ENCODE measurements at regions not wholly inside any gene's neighbourhood (a gene's known extent, or its start where the extent isn't known, plus 50 kb on each side); places are given as distances from the start of the nearest gene placed in this dataset.

DNA sequence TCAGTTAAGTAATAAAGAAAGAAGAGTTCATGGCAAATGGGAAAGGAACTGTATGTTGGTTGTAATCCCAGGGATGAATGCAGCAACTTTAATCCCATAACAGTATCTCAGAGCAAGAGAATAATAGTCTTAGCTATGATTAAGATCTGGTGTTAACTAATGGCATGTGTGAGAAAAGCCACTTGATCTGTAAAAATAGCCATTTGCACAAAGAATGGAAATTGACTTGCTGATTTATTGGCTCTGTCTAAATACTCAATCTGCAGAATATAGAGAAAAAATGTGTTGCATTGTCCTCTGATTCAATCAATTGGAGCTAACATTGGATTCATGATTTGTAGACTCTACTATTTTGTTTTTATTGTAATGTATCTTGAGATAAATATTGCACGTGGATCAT, 987.0 kb downstream of the NSUN3 start:
- TF ChIP-seq, protein P1, sequence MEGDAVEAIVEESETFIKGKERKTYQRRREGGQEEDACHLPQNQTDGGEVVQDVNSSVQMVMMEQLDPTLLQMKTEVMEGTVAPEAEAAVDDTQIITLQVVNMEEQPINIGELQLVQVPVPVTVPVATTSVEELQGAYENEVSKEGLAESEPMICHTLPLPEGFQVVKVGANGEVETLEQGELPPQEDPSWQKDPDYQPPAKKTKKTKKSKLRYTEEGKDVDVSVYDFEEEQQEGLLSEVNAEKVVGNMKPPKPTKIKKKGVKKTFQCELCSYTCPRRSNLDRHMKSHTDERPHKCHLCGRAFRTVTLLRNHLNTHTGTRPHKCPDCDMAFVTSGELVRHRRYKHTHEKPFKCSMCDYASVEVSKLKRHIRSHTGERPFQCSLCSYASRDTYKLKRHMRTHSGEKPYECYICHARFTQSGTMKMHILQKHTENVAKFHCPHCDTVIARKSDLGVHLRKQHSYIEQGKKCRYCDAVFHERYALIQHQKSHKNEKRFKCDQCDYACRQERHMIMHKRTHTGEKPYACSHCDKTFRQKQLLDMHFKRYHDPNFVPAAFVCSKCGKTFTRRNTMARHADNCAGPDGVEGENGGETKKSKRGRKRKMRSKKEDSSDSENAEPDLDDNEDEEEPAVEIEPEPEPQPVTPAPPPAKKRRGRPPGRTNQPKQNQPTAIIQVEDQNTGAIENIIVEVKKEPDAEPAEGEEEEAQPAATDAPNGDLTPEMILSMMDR (IDR thresholded peaks at IDR 0.05), result no peak
- Mint-ChIP-seq H3K9me3 (peaks cover 7% of the 10 kb centered on the region), H3K27ac (no peak overlapping the region), H3K27me3 (no peaks in the 10 kb centered on the region), H3K36me3 (ENCODE audit: low read depth) (no peaks in the 10 kb centered on the region), H3K4me3 (no peak overlapping the region), H3K4me1 (ENCODE audit: low read depth) (no peaks in the 10 kb centered on the region)
- POLR2A ChIA-PET, result no interaction called here
- Histone ChIP-seq H3K27me3 (ENCODE audit: control insufficient read depth in 1 of 2, insufficient read depth in 2 of 2, low read length in 2 of 2) (no peaks in the 10 kb centered on the region), H3K36me3 (ENCODE audit: insufficient read depth, low read length) (no peaks in the 10 kb centered on the region), H3K27ac (ENCODE audit: low read depth in 1 of 2, low read length in 2 of 2) (no peak overlapping the region), H3K4me3 (ENCODE audit: low read length) (no peak overlapping the region), H3K9me3 (ENCODE audit: control insufficient read depth in 1 of 2, insufficient read depth in 1 of 2, low read length in 2 of 2) (peaks cover 0 to 3% of the 10 kb centered on the region in 2 experiments), H3K4me1 (ENCODE audit: insufficient read depth, low read length) (no peaks in the 10 kb centered on the region)
- DNase-seq (no peak), ATAC-seq (ENCODE audit: poor library complexity) (no peak)
- intact Hi-C loops (cut with DNase I, micrococcal nuclease), result no loop called here
- CTCF ChIA-PET, result no interaction called here

DNA sequence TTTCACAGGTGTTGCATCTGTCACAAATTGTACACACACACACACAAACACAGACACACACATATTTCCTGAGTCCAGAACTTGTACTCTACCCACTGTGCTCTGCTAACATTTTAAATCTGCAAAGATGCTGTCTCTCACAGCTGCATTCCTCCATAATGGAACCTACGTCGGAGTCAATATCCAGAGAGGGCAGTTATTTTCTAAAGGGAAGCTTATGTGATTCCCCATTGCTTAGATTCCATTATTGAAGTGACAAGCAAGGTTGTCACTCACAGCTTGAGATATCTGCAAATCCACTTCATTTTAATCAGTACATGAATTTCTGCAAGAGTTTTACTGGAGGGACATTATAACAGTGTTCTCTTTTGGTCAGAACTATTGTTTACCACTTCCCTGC, 992.4 kb downstream of the NSUN3 start:
- H3K4me3 Mint-ChIP-seq, result no peak overlapping the region
- H3K27me3 Mint-ChIP-seq, result no peaks in the 10 kb centered on the region
- intact Hi-C loops (cut with DNase I, micrococcal nuclease), result no loop called here
- ATAC-seq (ENCODE audit: poor library complexity) (no peak), DNase-seq (no peak)
- Histone ChIP-seq H3K9me3 (ENCODE audit: control insufficient read depth in 1 of 2, insufficient read depth in 1 of 2, low read length in 2 of 2) (peaks cover 0 to 3% of the 10 kb centered on the region in 2 experiments), H3K27ac (ENCODE audit: low read depth in 1 of 2, low read length in 2 of 2) (no peak overlapping the region), H3K27me3 (ENCODE audit: control insufficient read depth in 1 of 2, insufficient read depth in 2 of 2, low read length in 2 of 2) (no peaks in the 10 kb centered on the region), H3K4me3 (ENCODE audit: low read length) (no peak overlapping the region), H3K4me1 (ENCODE audit: insufficient read depth, low read length) (no peaks in the 10 kb centered on the region), H3K36me3 (ENCODE audit: insufficient read depth, low read length) (no peaks in the 10 kb centered on the region)
- no peak overlapping the region for H3K27ac Mint-ChIP-seq
- no peaks in the 10 kb centered on the region for H3K36me3 Mint-ChIP-seq (ENCODE audit: low read depth)
- H3K9me3 Mint-ChIP-seq, result peaks cover 9% of the 10 kb centered on the region
- CTCF ChIA-PET, result no interaction called here
- TF ChIP-seq, protein P1 (IDR thresholded peaks at IDR 0.05), result no peak
- POLR2A ChIA-PET, result no interaction called here
- H3K4me1 Mint-ChIP-seq (ENCODE audit: low read depth), result no peaks in the 10 kb centered on the region

DNA sequence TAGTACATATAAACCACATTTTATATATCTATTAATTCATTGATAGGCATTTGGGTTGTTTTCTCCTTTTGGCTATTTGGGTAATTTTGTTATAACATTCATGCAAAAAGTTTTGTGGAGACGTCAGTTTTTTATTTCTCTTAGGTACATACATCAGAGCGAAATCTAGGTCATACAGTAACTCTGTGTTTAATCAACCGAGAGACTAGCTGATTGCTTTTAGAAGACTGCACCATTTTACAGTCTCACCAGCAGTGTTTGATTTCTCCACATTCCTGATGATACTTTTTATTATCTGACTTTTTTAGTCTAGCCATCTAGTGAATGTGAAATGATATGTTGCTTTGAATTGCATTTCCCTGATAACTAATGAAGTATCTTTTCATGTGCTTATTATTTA, 1019.3 kb downstream of the NSUN3 start:
- peaks cover under 1% of the 10 kb centered on the region for H3K9me3 Mint-ChIP-seq
- ATAC-seq (ENCODE audit: poor library complexity) (no peak), DNase-seq (no peak)
- H3K4me1 ChIP-seq (ENCODE audit: insufficient read depth, low read length), result no peaks in the 10 kb centered on the region
- no peak overlapping the region for H3K4me3 Mint-ChIP-seq
- no peaks in the 10 kb centered on the region for H3K27me3 Mint-ChIP-seq
- no peak overlapping the region for H3K27ac ChIP-seq (ENCODE audit: low read depth in 1 of 2, low read length in 2 of 2)
- H3K36me3 ChIP-seq (ENCODE audit: insufficient read depth, low read length), result no peaks in the 10 kb centered on the region
- POLR2A ChIA-PET, result no interaction called here
- H3K4me3 ChIP-seq (ENCODE audit: low read length), result no peak overlapping the region
- intact Hi-C loops (cut with DNase I, micrococcal nuclease), result no loop called here
- CTCF ChIA-PET, result no interaction called here
- no peak overlapping the region for H3K27ac Mint-ChIP-seq
- no peaks in the 10 kb centered on the region for H3K4me1 Mint-ChIP-seq (ENCODE audit: low read depth)
- TF ChIP-seq, protein P1 (IDR thresholded peaks at IDR 0.05), result no peak
- no peaks in the 10 kb centered on the region for H3K36me3 Mint-ChIP-seq (ENCODE audit: low read depth)
- H3K27me3 ChIP-seq (ENCODE audit: control insufficient read depth in 1 of 2, insufficient read depth in 2 of 2, low read length in 2 of 2), result no peaks in the 10 kb centered on the region
- peaks cover 0 to 1% of the 10 kb centered on the region in 2 experiments for H3K9me3 ChIP-seq (ENCODE audit: control insufficient read depth in 1 of 2, insufficient read depth in 1 of 2, low read length in 2 of 2)
